HG02870 (cell line): ENCODE measurements at regions not wholly inside any gene's neighbourhood (a gene's known extent, or its start where the extent isn't known, plus 50 kb on each side); places are given as distances from the start of the nearest gene placed in this dataset.

ENCODE experiments used
- ATAC-seq: cut with Tn5 transposase; IDR thresholded peaks from one replicate; pipeline ENCODE4 v1.9.1; 2021; ENCODE audit warnings: mild to moderate bottlenecking, moderate library complexity; ENCODE audit not compliant: unreplicated experiment

DNA sequence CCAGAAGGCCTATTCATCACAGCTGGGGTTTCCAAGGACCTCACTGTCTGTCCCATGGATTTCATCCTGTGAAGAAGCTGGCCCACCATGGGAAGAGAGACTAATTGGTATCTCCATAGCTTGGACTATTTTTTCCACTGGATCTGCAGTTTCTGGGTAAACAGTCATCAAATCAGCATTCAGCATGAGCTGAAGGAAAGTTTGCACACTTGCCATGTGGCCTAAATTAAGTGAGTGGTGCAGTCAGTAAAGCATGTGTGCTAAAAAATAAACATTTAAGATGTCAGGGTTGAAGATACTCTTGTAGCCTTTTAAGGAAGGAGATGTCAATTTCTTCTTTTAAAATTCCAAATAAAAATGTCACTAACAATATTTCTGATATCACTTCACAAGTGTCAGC is 381.1 kb upstream of the ZMIZ1 start:
- ATAC-seq: no peak

- no peak for ATAC-seq
These were observed 380.4 kb upstream of the ZMIZ1 start for GRCh38 chr10:78688230-78688900.

DNA sequence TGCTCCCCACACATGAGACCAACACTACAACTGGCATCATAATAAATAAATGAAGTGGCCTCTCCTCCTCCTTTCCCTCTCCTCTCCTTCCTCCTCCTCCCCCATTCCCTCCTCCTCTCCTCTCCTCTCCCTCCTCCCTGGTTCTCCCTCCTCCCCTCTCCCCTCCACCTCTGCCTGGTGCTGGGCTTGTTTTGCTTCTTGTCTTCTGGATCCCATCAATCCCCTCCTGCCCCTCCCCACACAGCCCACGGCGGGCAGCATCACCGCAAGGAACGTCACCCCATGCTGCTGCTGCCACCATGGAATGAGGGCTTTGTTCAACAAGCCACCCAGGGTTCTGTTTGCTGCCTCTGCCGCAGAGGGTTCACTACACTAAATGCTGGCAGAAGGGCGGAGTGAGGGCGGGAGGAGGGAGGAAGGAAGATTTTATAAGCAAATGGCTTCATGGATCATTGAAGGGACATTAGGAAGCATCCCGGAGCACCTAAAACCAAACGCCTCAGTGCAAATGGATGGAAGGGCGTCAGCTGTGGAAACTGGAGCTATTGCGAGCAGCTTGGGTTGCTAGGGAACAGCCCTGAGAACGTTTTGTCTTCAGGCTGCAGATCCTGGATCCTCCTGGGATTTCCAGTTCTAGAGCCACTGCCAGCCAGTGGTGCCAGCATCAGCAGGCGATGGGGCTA is 379.7 kb upstream of the ZMIZ1 start:
- ATAC-seq: no peak

- ATAC-seq: no peak
These were observed 379.2 kb upstream of the ZMIZ1 start for GRCh38 chr10:78689584-78689935.

- no peak for ATAC-seq
These were observed 378.2 kb upstream of the ZMIZ1 start for GRCh38 chr10:78690354-78691111.

GRCh38 chr10:78691301-78692030 is 377.3 kb upstream of the ZMIZ1 start:
- no peak for ATAC-seq

DNA sequence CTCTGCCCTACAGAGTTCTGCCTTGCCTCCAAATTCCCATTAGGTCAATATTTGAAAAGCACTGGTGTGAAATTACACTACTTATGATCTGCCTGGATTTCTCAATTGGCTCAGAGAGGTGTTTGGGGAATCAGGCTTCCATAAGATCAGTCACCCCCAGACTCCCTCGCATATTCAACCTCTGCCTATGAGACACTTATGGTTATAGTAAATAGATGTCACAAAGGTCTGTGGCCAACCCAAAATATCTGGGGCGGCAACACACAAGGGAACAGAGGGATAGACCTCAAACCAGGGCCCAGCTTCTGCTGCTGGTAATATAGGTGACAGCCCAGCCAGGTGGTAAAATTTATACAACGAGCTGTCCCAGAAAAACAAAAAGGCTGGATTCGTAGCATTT is 376.7 kb upstream of the ZMIZ1 start:
- ATAC-seq: no peak

GRCh38 chr10:78695846-78696245 is 372.9 kb upstream of the ZMIZ1 start:
- ATAC-seq: no peak

DNA sequence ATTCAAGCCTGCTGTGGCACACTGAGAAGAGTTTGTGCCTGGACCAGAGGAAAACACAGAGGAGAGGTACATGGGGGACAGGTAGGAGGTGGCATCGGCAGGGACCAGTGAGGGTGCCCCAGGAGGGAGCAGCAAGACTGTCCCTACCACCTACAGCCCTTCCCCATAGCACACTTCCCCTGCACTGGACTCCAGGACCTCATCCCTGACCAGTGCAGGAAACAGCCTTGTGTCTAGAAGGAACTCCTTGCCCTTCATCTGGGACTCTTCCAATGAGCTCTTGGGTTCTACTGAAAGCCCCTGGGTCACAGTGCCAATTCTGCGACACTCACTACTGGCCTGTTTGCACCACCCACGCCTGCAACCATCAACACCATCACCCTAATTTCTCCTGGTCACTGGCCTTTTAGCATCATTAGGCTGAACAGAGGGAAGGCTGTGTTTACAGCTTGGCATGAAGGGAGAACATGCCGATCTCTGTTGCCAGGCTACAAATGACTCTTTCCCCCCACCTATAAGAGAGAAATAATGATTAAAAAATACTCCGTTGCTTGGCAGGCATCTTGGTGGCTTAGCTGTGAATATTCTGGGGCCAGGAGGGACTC is 371.9 kb upstream of the ZMIZ1 start:
- ATAC-seq: no peak

DNA sequence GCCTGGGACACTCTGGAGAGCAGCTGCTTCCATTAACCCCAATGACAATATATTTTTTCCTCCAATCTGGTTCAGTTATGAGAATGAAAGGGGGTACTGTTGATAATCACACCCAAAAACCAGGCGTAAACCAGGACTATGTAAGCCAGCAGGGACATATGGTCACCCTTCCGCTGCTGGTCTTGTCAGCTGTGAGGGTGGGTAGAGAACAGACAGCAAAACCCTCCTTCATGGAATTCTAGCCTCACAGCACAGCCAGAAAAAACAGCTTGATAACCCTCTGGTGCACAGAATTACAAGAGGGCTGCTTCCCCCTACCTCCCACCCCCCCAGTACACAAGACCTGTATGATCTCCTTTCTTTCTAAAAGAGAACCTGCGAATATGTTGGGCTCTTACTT is 368.8 kb upstream of the ZMIZ1 start:
- no peak for ATAC-seq

- ATAC-seq: no peak
These were observed 368.4 kb upstream of the ZMIZ1 start for GRCh38 chr10:78700413-78700812.

GRCh38 chr10:78700816-78701520 is 367.8 kb upstream of the ZMIZ1 start:
- no peak for ATAC-seq

DNA sequence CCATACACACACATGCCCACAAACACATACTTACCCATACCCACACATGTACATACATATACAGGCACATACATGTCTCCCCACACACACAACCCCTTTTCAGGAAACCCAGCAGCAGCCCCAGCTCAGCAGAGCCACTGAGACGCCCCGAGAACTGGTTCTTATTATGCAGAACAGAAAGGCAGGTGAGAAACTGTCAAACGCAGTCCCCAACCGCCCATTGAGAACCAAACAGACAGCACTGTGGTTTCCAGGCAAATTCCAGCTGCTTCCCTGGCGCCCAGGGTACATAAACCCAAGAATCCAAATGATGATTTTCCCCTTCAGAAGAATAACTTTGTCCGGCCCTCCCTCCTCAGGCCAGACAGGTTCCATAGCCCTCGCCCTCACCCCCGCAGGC is 366.6 kb upstream of the ZMIZ1 start:
- no peak for ATAC-seq

DNA sequence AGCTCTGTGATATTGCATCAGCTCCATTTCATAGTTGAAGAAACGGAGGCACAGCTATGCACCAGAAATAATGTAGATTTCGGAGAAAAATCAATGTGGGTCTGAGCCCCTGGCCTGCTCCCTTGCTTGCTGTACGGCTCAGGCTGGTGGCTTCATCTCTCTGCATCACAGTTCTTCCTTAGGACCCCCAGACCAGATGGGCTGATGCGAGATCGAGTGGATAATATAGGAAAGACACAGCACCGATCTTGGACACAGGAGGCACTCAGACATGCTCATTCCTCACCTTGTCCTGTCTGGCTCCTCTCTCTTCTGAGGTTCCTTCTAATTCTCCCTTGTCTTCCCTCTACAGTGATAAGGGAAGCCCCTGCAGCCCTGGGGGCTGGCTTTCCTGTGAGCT is 365.9 kb upstream of the ZMIZ1 start:
- ATAC-seq: no peak

- ATAC-seq: no peak
These were observed 365.2 kb upstream of the ZMIZ1 start for GRCh38 chr10:78703593-78703992.

- ATAC-seq: no peak
These were observed 362.5 kb upstream of the ZMIZ1 start for GRCh38 chr10:78706256-78706655.

- no peak for ATAC-seq
These were observed 361.8 kb upstream of the ZMIZ1 start for GRCh38 chr10:78706726-78707540.

GRCh38 chr10:78707745-78708144 is 361.0 kb upstream of the ZMIZ1 start:
- ATAC-seq: no peak

DNA sequence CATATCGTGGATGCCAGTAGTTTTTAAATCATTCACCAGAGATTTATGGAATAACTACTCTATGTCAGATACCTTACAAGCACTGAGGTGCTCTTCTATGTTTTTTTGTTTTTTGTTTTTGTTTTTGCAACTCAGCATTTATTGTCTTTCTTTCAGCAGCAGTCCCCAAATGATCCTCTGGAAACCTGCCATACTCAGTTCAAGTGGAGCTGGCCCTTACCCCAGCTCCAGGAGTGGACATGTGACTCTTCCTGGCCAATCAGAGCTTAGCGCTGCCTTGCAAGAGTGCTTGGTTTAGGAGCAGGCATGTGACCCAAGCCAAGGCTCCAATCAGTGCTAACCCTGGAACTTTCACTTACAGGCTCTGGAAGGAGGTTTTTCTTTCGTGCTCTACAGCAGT is 356.6 kb upstream of the ZMIZ1 start:
- no peak for ATAC-seq

DNA sequence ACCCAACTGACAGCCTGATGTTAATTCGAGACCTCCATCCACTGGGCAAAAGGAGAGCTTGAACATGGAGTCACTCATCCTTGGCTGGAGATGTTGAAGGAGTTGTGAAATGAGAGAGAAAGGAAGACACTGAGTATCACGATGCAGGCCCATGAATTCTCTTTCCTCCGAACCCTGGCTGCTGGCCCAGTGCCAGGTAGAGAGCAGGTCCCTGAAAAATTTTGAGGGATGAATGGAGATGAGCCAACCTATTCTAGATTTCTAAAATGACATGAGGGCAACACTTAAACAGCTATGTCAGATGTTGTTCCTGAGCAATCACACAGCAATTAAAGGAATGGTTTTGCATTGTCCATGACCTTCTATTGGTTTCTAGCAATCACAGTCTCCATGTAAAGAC is 355.1 kb upstream of the ZMIZ1 start:
- no peak for ATAC-seq
